EH (cell line): ENCODE measurements at regions not wholly inside any gene's neighbourhood (a gene's known extent, or its start where the extent isn't known, plus 50 kb on each side); places are given as distances from the start of the nearest gene placed in this dataset.
A peak's percentile ranks its signal among the peaks of the same experiment; 100 is the strongest.
"Not testable (repeated sequence)": the region's sequence is repeated elsewhere in the genome, so short reads cannot be mapped to it uniquely, and the experiment has no call there.

Experiments used
- DNase-seq: peaks from one replicate; pipeline ENCODE4 v3.0.0-alpha.2; 2015; ENCODE audit warnings: low read depth

- DNase-seq, result no peak
These were observed 63.1 kb downstream of the MATN1 start for GRCh38 chr1:30660241-30660640.

- no peak for DNase-seq
These were observed 63.7 kb downstream of the MATN1 start for GRCh38 chr1:30659702-30660101.

DNA sequence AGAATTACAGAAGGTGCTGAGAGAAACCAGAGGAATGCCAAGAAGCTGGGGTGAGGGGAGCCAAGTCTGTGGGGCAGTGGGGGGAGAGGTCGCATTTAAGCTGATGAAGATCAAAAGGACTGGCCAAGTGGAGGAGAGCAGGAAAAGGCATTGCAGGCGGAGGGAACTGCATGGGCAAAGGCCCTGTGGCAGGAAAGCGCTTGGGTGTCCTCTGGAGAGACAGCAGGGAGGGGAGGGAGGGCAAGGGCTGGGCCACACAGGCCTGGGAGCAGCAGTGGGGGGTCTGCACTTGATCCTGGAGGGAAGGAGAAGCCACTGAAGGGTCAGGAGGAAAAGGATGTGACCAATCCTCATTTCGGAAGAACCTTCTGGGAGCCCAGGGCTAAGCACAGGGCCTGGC, 65.0 kb downstream of the MATN1 start:
- DNase-seq, result not testable (repeated sequence)

DNA sequence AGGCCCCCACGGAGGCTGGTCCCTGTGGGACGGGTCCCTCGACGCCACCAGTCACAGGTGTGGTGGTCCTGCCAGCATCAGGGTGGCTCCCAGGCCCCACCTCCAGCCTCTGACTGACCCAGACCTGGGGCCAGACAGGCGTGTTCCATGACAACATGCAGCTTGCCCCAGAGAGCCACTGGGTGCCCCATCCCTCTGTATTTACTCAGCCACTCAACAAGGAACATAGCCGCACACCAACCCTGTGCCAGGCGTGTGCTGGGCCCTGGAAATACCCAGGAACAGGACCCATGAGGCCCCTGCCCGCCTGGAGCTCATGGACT, 65.4 kb downstream of the MATN1 start:
- no peak for DNase-seq

DNA sequence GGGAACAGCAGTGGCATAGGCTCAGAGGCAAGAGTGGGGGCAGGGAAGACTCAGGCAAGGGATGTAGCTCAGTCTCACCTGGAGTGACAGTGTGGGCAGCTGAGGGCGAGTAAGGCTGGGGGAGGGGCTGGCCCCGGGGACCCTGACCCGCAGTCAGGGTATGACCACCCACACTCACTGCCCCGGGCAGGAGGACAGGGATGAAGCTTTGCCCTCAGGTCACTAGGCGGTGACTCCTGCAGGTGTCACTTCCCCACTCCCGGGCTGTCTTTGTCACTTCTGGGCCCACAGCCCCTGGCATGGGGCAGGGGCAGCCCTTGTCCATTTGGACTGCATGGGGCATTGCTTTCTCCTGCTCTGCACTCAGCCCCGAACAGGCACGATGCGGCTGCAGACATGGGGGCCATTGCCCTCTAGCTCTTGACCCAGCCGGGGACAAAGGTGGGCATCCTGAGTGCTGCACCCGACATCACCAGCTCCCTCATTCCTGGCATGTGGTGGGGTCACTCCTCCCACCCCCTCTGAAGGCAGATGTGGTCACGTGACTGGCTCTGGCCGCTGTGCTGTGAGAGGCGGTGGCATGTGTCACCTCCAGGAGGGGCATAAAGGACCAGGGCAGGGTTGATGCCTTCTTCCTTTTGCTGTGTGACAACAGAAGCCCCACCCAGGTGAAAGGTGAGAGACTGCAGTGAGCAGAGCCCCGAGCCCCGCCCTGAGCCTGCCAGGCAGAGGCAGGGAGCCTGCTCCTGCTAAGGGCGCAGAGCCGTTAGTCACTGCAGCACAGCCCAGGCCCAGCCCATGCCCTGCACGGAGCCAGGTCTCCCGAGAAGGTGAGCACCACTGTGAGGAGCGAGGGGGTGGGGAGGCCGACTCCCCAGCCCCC, 66.0 kb downstream of the MATN1 start:
- no peak for DNase-seq

DNA sequence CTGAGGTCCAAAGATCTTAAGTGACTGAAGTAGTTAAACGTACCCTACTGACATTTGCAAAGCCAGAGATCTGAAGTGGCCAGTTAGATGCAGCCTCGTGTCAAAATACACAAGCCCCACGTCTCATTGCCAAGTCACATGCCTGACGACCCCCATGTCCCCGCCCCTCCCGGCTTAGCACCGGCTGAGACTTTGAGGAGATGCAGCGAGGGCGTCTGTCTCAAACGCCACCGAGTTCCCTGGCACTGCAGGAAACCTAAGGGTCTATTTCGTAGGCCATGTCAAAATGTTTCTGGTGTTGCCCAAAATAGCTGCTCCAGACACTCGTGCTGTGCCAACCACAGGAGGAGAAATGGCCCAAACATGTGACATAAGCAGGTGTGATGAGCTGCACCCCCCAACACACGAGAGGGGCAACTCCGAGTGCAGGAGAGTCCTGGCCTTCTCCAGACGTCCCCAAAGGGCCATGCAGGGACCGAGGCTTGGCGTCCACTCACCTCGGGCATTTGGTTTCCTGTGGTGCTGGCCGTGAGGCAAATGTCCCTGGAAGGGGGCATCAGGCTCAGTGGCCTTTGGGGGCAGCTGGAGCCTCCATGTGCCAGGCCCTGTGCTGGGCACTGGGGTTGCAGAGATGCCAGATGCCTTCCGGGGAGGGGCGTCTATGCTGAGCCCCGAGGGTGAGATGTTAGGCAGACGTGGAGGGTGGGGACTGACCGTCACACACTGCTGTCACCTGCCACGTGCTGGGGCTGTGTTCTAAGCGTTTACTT, 67.0 kb downstream of the MATN1 start:
- no peak for DNase-seq

DNA sequence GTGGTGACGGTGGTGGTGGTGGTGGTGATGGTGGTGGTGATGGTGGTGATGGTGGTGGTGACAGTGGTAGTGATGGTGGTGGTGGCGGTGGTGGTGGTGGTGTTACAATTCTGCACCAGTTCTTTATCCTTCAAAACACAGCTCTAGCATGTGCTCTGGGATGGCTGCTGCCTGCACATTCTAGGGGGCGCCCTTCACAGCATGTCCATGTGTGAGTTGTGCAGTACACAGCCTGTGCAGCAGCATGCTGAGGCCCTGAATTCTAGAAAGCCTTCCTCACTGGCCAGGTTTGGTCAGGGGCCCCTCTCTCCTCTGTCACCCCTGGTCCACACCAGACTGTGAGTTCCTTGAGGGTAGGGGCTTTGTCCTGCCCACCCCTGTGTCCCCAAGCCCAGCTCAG, 67.7 kb downstream of the MATN1 start:
- DNase-seq, result no peak

DNA sequence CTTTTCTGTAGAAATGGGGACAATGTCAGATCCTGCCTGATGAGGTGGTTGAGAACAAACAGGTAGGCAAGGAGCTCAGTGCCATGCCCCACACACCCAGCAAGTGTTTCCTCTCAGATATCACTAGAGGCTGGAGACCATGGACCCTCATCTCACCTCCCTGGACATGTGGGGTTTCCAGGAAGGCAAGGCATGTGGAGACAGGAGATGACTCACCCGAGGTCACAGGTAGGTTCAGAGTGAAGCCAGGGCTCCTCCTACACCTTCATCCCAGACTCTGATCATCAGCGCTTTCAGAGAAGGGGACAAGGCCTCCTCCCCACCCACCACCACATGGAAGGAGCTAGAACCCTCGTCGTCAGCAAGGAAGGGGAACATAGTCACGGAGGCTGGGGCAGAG, 69.2 kb downstream of the MATN1 start:
- DNase-seq, result no peak

DNA sequence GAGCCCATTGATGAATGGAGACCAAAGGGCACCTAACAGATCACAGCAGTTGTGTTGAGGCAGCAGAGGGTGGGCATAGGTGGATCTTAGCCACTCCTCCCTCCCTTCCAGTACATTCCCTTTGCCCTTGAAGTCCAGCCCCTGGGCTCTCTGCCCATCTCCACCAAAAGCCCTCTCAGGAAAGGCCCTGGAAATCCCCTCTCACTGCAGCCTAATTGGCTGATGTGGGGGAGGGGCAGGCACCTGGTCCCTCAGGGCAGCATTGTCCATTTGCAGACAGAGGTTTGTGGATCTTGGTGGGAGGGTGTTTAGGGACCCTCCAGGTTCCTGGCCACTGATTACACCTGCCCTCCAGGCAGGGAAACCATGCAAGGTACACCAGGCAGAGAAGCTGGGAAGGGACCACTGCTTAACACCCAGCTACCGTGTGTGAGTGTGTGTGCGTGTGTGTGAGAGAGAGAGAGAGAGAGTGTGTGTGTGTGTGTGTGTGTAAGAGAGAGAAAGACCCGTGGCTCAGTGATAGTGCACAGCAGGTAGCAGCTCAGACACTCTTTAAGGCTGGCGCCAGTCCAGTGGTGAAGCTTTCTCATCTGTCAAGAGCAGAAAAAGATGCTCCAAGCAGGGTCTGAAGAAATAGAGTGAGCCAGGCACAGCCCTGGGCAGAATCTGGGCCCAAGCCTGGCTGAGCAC, 71.1 kb downstream of the MATN1 start:
- no peak for DNase-seq

GRCh38 chr1:30651395-30651794, 72.0 kb downstream of the MATN1 start:
- DNase-seq, result not testable (repeated sequence)

GRCh38 chr1:30650968-30651320, 72.4 kb downstream of the MATN1 start:
- no peak for DNase-seq

DNA sequence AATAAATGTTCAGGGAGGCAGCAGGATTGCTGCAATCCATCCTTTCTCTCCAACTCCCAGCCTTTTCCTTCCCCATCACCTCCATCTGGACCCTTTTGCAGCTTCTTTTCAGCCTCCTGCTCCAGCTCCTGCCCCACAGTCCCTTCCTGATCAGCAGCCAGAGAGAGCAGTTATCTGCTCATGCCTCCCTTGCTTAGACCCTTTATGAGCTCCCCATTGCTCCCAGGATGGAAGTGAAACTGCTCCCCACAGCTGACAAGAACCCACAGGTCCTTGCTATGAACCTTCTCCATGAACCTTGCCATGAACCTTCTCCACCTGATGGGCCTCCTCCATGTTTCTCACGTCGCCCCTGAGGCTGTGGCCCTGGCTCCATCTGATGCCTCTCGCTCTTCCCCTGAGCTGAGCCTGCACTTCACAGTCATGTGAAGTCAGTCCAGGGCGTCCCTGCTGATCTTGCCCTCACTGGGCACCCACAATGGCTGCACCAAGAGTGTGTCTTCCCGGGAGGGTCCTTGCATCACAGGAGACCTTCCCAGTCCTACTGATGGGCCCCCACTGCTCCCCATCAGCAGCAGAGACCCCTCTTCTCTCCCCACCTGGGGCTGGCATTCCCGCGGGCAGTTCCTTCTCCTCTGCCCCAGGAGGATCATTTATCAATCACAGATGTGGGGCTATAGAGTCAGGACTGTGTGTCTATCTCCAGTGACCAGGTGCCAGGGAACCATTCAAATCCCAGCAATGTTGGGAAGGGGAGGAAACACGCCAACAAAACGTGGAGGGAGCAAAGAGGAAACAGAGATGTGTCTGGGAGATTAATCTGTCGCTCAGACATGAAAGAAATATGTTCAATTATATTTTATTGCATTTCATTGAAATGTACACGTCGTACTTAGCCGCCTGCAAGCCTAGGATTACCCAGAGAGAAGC, 73.1 kb downstream of the MATN1 start:
- DNase-seq, result no peak

DNA sequence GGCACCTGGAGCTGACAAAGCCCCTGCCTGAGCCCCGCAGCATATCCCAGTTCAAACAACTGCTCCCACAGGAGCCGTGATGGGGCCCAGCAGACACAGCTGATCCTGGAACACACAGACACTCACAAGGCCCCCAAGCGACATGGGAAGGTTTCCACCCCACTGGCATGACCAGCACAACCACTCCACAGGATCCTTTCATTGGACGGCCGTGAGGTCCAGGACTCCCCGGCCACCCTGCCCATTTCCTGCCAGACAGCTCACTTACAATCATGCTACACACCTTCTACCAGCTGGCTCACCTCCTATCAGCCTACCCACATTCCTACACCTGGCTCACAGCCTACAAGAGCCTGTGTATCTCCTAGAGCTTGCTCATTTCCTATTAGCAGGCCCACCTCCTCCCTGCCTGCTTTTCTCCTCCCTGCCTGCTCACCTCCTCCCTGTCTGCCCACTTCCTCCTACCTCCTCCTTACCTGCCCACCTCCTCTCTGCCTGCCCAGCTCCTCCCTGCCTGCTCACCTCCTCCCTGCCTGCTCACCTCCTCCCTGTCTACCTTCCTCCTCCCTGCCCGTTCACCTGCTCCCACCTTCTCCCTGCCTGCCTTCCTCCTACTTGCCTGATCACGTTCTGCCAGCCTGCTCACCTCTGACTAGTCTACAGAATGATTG, 73.9 kb downstream of the MATN1 start:
- DNase-seq, result no peak

DNA sequence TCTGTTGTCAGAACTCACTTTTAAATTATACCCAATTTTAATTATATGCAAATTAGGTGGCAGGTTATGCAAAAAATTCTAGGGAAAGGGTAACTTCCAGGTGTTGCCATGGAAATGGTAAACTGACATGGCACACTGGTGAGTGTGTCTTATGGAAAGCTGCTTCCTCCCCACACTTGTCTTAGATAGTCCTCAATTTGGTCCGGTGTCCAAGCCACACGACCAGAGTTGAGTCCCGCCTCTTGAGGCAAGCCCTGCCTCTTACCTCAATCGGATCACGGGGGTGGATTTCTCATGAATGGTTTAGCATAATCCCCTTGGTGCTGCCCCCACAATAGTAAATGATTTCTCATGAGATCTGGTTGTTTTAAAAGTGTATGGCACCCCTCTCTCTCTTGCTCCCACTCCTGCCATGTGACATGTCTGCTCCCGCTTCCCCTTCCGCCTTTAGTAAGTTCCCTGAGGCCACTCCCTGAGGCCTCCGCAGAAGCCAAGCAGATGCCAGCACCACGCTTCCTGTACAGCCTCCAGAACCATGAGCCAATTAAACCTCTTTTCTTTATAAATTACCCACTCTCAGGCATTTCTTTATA, 74.9 kb downstream of the MATN1 start:
- no peak for DNase-seq

DNA sequence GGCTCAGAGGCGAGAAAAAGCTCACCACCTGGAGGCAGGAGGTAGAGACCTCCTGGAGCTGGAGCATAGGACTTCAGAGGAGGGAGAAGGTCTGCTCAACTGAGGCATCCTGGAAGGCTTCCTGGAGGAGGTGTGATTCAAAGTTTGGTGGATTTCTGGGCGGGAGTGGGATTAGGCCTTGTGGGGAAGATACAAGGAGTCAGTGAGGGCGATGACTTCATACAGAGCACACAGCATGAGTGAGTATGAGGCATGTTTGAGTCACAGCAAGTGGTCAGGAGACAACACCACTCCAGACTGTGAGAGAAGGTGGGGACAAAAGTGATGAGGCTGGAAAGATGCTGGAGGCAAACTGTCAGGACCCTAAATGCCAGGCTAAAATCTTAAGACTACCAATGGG, 77.6 kb downstream of the MATN1 start:
- peak; percentile 47 for DNase-seq

- no peak for DNase-seq
These were observed 80.8 kb downstream of the MATN1 start for GRCh38 chr1:30642391-30643120.

- no peak for DNase-seq
These were observed 81.6 kb downstream of the MATN1 start for GRCh38 chr1:30641572-30642353.

DNA sequence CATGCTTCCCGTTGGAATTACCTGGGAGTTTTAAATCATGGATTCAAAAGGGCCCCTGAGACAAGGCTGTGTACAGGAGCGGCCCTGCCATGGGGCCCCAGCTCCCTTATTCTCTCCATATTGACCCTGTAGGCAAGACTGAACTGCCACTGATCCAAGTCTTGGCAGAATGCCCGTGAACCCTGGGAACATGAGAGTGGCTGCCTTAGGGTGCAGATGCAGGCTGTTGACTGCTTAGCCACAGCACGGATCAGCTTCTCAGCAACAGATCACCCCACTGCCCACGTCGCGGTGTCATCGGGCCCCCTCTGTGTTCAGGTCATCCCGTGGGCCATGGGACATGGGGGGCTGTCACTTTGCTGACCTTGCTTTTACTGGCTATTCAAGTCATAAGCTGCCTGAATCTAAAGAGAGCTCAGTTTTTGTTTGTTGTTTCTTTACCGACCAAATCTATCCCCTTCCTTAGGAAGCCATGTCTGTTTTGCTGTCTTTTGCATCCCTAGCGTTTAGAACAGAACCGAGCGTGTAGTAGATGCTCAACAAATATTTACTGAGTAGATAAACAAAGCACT, 83.4 kb downstream of the MATN1 start:
- DNase-seq, result no peak

DNA sequence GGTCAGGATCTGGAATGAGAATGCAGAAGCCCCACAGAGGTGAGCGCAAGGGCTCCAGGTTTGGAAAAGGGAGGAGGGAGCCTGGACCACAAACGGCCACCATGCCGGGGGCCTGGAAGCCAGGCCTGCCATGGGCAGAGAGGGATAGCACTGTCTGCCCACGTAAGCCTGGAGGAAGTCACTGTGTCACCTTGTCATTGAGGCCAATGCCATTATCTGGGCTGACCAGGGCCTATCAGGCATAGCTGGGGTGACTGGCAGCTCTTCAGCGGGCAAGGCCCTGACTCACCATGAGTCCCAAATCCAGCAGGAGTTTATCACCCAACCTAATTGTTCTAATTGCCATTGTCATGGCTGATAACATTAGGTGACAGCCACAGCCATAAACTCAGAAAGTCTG, 84.6 kb downstream of the MATN1 start:
- no peak for DNase-seq
